NCI-H2227 treated with DMSO at 0.1 percent for 48 hours (cell line): ENCODE measurements at regions not wholly inside any gene's neighbourhood (a gene's known extent, or its start where the extent isn't known, plus 50 kb on each side); places are given as distances from the start of the nearest gene placed in this dataset.

ENCODE experiments used
- DNase-seq: peaks from one replicate; lab custom pipeline; 2025; lab: John Stamatoyannopoulos, UW

DNA sequence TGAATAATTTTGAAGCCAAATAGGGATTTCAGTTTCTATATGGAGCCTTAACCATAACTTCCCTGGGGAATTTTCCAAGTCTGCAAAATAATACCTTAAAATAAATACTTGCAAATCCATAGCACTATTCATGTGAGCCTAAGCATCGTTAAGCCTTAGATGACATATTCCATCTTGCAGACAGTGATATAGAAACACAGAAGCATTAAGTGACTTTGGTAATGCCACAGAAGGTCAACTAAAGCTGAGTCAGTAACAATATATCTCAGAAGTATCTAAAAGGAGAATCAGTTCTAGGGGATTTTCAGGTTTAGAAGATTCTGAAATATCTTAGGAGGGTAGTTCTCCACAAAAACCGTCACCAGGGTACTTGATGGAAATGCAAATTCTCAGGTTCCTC, 163.4 kb upstream of the COL1A2 start:
- no peak for DNase-seq

- DNase-seq, result no peak
Observed at GRCh38 chr7:94236960-94237359, 157.7 kb upstream of the COL1A2 start.

GRCh38 chr7:94237417-94237816, 157.3 kb upstream of the COL1A2 start:
- DNase-seq, result no peak

- peak; percentile 77 for DNase-seq
Observed at GRCh38 chr7:94239661-94240234, 154.9 kb upstream of the COL1A2 start.

GRCh38 chr7:94240902-94241301, 153.8 kb upstream of the COL1A2 start:
- DNase-seq, result no peak

DNA sequence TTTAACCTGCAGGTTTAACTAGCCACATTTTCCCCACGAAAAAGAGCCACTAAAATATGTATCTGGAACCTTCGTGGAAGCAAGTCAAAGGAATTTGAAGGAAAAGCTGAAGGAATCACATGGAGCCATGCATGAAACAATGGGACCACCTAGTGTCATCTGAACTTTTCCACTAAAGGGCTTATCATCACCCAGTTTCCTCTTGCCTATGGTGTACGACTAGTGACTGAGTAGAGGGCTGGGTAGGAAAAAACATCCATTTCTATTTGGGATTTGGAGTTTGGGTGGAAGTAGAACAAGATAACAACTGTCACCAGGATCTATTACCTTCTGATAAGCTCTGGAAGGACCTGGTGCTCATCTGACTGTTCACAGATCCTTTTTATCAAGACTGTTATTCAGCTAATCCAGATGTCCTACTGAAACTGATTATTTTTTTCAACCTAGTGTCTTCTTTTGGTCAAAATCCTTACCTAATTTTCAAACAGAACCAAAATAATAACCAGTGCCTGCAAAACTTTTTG, 153.2 kb upstream of the COL1A2 start:
- DNase-seq, result no peak

DNA sequence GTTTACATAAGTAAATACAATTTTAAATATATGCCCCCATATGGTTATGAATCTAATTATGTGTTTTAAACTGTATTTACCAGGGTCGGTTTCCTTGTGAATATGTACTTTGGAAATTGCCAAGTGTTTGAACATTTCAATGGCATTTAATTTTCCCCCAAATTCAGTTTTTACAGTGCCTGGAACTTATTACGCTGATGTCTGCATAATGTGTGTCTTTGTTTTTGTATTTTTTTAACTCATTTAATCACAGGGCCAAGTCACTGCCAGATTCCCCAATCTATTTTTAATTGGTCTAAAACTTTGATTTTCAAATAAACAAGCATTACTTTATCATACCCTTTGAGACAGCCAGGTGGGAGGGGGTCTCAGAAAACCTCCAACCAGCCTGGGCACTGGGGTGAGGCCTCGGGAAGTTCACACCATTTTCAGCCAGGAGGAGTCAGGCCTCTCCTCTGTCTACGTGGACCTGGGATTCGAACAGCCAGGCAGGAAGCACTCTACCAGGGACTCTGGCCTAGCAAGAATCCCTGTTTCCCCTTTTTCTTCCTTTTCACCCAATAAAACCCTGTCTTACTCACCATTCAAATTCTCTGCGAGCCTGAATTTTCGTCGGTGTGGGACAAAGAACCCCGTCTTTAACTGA, 151.5 kb upstream of the COL1A2 start:
- no peak for DNase-seq

DNA sequence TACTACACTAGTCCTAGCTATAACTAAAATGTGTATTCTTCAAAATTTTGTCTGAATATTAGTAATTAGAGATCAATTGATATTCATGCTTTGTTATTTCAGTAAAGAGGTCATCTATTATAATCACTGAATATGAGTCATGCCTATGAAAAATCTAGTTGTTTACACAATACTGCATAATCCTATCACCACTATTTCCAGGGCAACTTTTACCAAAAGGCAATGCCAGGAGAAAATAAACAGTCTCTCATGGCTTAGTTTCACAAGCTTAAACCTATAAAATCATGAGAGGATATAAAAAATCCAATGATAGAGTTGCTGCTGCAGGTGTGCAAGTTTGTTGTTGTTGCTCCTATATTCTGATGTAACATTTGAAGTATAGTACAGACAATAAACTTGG, 149.9 kb upstream of the COL1A2 start:
- DNase-seq, result no peak

DNA sequence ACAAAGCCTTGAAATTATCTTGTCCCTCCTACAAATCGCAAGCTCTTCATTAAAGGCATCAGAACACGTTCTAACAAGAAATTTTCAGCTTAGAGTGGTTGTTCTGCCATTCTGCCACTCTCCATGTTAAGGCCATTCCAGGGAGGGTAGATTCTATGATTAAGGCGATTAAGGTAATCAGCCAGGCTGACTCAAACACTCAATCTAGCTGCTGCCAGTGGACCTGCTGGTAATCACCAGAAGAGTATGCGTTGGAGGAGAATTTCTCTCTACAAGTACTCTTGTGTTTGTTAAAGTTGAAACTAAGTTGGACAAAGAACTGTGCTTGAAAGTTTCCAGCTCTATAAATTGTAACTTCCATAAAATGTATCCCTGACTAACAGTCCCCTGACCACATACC, 149.2 kb upstream of the COL1A2 start:
- peak; percentile 55 for DNase-seq

DNA sequence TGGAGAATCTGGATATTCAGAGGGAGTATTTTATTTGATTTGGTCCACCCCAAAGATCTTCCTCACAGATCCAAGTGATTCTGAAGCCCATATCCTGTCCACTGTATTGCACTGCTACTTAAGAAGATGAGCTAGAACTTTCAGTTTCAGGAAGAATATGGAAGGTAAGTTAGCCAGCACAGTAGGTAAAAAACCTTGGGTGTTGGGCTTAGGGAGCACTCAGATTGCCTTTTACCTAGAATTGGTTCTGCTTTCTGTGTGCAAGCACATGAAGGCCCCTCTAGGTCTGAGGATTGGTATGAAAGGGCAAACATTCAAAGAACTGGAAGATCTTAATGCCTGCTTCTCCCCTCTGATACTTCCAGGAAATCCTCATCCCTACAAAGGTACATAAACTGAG, 146.7 kb upstream of the COL1A2 start:
- DNase-seq, result no peak

DNA sequence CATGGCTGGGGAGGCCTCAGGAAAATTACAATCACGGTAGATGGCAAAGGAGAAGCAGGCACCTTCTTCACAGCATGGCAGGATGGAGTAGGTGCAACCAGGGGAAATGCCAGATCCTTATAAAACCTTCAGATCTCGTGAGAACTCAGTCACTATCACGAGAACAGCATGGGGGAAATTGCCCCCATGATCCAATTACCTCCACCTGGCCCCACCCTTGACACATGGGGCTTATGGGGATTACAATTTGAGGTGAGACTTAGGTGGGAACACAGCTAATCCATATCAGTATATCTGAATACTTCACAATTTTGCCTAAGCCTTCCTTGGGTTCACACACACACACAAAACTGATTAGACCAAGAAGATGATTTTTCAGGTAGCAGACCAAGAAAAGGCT, 145.1 kb upstream of the COL1A2 start:
- DNase-seq, result no peak

DNA sequence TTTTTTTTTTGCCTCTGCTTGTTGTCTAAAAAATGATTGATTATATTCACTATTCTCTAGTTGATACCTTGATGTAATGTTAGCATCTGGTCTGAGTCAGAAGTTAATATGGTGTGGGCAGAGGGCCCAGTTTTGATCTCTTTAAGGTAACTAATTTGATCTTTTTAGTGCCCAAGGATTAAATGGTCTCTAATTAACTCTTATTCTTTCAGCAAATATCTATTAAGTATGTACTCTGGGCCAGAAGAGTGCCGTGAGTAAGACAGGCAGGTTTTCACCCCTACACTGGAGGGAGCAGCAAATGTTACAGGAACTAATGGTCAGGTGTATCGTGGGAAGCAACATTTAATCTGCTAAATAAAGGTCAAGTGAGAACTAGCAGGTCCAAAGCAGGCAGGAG, 144.6 kb upstream of the COL1A2 start:
- DNase-seq, result peak; percentile 51

GRCh38 chr7:94250987-94251386, 143.7 kb upstream of the COL1A2 start:
- no peak for DNase-seq

DNA sequence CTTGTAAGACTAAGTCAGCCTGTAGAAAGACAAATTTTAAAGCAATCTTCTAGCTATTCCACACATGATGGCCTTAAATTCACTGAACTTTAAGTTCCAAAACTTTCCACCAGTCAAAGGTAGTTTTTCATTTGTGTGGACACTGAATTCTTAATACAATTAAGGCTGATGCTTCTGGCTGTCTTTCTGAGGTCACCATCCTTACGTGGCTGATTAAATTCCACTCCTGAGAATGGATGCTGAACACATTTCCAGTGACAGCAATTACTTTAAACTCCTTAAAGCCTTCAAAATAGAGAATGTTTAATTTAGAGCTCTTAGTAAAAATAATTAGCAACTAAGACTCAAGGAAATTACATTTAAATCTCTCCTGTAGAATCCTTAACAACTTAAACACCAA, 142.6 kb upstream of the COL1A2 start:
- no peak for DNase-seq

DNA sequence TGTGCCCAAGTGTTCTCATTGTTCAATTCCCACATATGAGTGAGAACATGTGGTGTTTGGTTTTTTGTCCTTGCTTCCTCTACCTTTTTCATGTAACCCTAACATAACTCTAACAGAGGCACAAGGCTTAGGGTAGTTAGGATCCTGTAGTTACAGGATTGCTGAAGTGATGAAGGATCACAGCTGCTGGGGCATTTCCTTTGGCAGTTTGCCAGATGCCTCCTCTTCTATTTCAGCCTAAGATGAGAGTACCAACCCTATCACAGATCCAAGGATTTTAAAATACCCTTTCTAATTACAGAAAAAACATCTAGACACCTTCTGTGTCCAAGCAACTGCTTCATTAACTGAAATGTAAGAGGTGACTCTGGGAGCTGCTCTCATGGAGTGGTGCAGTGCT, 141.7 kb upstream of the COL1A2 start:
- peak; percentile 72 for DNase-seq

- DNase-seq, result no peak
Observed at GRCh38 chr7:94253686-94254085, 141.0 kb upstream of the COL1A2 start.

- DNase-seq, result peak; percentile 36
Observed at GRCh38 chr7:94258418-94259300, 136.0 kb upstream of the COL1A2 start.

GRCh38 chr7:94261067-94261466, 133.6 kb upstream of the COL1A2 start:
- DNase-seq, result no peak

DNA sequence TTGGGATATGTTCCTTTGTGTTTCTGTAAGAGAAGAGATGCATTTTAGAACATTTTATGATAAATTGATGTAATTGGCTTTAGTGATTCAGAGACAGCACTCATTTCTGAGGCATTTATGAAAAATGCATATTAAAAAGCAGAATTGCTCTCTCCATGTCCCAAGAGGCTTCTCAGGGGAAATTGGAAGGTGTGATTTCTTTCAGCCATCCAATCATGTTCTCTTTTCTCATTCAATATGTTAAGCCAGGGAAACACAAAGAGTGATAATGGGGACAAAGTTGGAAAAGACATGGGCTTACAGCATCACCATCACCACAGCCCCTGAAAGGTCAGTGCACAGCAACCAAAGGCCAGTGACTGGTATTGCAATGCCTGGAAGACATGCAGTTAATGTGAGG, 129.9 kb upstream of the COL1A2 start:
- DNase-seq, result no peak

DNA sequence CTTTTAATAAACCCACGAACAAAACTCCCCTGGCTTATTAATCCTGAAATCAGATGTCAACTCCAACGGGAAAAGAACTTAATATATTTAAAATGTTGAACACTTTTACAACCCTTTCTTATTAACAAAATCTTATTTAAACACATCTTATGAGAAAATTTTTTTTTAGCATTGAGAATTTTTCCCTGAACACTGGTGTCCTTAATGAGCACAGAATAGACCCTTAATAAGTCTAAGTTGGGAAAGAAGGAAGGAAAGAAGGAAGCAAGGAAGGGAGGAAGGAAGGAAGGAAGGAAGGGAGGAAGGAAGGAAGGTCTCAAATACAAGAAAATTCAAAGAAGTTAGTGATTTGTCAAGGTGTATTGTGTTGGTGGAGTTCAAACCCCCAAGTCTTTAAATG, 129.2 kb upstream of the COL1A2 start:
- DNase-seq, result no peak

DNA sequence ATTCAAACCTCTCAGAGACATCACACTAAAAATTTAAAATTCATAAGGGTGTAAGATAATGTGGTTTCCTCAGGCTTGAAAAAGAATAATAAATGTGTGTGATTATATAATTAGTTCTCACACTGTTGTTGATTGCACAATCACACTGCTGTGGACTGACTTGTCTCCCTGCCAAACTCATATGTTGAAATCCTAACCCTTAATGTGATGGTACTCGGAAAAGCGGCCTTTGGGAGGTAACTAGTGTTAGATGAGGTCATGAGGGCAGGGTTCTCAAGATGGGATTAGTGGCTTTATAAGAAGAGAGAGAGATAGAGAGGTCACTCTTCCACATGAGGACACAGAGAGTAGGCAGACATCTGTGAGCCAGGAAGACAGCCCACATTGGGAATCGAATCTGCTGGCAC, 128.5 kb upstream of the COL1A2 start:
- no peak for DNase-seq

GRCh38 chr7:94270772-94271171, 123.9 kb upstream of the COL1A2 start:
- DNase-seq, result no peak
